T-helper 1 cell treated with Interleukin-12 subunit alpha and Interleukin-12 subunit beta and Interleukin-4 antibody, amounts not matched to agents 30 ng/mL and 1 ng/mL, for 36 hours (primary cell): ENCODE measurements at regions not wholly inside any gene's neighbourhood (a gene's known extent, or its start where the extent isn't known, plus 50 kb on each side); places are given as distances from the start of the nearest gene placed in this dataset.

Experiments used
- intact Hi-C: fragments of 100-400 bp; cut with micrococcal nuclease; formaldehyde crosslinking; loops from one replicate; pipeline ENCODE4 v1.15.1; 2024

GRCh38 chr9:115643948-115644727 lies 509.5 kb upstream of the PAPPA start:
- intact Hi-C loops = no loop called here

- intact Hi-C loops = no loop called here
Observed at GRCh38 chr9:115649991-115650472, 503.6 kb upstream of the PAPPA start.

DNA sequence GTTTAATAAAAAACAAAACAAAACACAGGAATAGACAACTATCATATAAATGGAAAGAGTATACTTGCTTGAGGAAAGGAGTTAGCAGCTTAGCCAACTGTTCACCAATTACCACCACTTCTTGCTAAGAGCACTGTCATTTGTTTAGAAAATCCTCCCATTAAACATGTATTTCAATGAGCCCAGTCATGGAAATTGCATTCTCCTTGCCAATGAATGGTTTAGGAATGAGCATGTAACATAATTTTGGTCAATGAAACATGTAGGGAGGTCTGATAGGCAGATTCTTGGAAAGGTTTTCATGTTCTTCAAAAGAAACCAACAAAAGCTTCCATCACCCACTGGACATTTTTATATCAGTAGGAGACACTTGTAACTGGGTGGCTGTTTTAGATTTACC lies 502.8 kb upstream of the PAPPA start:
- intact Hi-C loops = no loop called here

DNA sequence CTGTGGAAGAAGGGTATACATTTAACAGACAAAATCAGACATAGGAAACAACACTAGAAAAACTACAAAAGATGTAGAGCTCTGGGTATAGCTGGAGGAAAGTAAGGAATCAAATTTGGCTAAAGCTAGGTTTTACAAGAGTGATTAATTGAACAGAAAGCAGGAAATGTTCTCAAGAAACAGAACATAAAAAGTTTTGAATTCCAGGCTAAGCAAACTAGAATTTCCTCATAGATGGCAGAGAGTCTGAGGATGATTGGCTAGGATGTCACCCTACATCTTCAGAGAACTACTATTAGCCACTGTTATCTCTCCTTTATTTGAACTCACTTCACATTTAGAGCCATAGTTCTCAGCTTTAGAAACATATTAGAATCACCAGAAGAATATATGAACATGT lies 502.1 kb upstream of the PAPPA start:
- intact Hi-C loops = no loop called here

DNA sequence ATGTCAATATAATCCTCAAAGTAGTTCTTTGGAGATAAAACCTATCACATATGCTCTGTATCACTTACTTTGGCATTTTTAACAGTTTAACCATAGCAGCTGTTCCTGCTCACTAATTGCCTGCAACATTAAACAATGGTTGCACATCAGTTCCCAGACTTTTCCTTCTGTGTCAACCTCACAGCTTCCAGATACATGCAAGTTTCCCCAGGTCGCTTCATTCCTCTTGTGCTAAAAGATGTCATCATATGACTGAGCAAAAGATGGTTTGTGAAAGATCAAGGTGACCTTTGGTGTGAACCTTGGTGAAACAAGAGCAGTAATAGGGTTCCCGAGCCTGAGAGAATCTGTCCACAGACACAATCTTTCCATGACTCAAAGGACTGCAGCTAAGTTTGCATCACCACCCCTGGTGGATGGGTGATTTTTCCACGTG lies 500.4 kb upstream of the PAPPA start:
- intact Hi-C loops = no loop called here

GRCh38 chr9:115657695-115658094 lies 495.9 kb upstream of the PAPPA start:
- intact Hi-C loops = no loop called here

- intact Hi-C loops = no loop called here
Observed at GRCh38 chr9:115665519-115665918, 488.1 kb upstream of the PAPPA start.

DNA sequence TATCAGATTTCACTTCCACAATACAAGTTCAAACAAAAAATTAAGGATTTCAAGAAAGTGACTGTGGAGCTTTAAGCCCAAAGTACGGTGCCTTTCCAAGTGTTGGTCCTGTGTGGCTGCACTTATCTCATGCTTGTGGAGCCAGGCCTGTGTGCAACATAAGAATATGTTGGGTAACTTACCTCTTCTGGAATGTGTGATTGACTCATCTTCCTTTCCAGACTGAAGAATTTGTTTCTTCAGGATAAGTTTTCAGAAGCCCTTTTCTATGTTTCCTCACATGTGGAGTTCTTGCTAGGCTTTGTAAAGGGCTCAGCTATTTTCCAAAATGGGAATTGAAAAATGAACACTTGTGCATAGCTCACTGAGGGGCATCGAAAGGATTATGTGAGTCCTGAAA lies 485.1 kb upstream of the PAPPA start:
- intact Hi-C loops = no loop called here

DNA sequence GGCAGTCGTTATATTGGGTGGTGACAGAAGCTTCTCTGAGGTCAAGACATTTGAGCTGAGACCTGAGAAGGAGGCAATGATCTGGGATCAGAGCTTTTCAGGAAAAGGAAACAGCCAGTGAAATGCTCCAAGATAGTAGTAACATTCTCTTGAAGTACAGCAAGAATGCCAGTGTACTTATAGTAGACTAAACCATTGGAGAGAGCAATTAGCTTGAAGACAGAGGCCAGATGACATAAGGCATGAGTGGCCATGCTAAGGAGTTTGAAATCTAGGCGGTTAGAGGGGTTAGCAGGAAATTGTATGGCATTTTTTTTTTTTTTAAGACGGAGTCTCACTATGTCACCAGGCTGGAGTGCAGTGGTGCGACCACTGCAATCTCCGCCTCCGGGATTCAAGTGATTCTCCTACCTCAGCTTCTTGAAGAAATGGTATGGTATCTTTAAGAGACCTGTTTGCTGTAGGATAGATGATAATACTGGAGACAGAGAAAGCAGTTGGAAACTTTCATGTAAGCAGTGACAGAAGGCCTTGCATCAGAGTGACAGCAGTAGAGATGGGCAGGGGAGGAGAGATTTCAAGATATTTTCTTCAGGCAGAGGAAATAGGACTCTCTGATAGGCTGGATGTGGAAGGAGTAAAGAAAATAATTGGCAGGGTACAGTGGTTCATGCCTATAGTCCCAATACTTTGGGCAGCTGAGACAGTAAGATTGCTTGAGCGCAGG lies 482.2 kb upstream of the PAPPA start:
- intact Hi-C loops = no loop called here

GRCh38 chr9:115671963-115672305 lies 481.7 kb upstream of the PAPPA start:
- intact Hi-C loops = no loop called here

DNA sequence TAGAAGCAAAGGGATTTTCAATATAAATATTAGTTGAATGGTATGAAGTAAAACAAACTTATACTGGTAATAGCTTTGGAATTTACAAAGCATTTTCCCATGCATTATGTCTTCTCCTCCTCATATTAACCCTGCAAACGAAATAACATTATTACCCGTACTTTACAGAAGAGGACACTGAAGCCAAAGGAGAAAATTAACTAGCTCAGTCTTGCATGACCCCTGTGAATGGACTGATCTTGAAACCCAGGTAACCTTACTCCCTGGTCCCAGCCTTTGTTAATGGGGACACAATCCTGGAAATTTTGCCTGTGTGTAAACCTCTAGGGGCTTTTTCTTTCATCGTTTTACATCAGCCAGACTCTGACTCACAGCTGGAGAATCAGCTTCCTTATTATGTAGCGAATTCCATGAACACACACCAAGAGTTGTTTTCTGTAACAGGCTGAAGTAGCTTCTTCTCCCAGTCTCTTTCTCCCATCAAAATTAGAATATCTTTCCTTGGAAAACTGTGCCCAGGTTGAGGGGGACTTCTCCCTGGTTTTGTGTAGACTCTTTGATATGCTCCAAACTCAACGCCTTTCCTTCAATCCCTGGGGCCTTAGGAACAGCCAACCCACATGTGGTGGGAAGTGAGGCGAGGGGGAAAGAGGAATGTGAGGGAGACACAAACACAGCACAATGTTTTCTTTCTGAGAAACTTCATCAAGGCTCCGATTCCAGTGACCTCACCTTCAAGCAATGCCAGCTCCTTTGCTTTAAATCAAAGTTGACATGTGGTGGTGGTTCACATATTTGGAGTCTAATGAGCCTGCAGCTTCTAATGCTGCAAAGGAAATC lies 480.9 kb upstream of the PAPPA start:
- intact Hi-C loops = no loop called here

- intact Hi-C loops = no loop called here
Observed at GRCh38 chr9:115673599-115673998, 480.0 kb upstream of the PAPPA start.

DNA sequence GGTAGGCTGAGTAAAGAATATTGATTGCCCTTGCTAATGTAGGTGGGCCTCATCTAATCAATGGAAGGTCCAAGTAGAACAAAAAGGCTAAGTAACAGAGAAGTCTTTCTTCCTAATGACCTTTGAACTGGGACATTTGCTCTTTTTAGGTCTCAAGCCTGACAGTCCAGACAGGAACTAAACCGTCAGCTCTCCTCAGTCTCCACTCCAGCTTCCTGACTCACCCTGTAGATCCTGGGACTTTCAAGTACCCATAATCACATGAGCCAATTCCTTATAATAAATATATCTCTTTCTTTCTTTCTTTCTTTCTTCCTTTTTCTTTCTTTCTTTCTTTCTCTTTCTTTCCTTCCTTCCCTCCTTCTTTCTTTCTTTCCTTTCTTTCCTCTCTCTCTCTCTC lies 479.5 kb upstream of the PAPPA start:
- intact Hi-C loops = no loop called here

DNA sequence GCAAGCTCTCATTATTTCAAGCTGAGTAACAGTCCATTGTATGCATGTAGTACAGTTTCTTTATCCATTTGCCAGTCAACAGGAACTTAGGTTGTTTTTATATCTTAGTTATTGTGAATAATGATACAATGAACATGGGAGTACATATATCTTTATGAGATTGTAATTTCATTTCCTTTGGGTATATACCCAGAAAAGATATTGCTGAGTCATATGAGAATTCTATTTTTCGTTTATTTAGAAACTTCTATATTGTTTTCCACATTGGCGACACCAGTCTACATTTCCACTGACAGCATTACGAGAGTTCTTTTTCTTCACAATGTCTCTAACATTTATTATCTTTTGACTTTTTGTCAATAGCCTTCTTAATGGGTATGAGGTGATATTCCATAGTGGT lies 477.8 kb upstream of the PAPPA start:
- intact Hi-C loops = no loop called here

DNA sequence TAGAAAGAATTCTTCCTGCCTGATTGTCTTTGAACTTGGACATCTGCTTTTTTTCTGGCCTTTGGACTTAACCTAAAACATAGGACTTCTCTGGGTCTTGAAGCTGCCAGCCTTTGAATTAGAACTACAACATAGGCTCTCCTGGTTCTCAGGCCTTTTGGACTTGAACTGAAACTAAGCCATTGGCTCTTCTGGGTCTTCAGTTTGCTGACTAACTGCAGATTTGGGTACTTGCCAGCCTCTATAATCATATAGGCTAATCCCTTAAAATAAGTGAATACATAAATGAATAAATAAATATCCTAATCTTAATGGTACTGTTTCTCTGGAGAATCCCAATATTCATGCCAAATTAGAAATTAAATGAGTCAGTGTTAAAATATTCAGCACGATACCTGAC lies 473.4 kb upstream of the PAPPA start:
- intact Hi-C loops = no loop called here

- intact Hi-C loops = no loop called here
Observed at GRCh38 chr9:115681585-115681984, 472.0 kb upstream of the PAPPA start.

- intact Hi-C loops = no loop called here
Observed at GRCh38 chr9:115686069-115686468, 467.5 kb upstream of the PAPPA start.

DNA sequence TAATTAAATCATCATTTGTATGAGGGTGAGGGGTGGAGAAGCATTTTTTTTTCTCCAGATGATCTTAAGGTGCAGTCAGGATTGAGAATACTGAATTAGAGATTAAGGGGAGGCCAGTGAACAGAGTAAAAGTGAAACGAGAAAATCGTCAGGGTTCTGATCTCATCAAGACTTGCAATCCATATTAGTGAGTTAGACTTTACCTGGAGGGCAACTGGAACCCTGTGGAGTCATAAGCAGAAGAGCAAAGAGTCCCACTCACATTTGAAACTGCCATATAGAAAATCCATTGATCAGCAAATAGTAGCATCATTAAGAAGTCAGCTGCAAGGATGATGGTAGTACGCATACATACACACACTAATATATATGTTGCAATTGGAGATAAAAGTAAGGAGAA lies 466.2 kb upstream of the PAPPA start:
- intact Hi-C loops = no loop called here

- intact Hi-C loops = no loop called here
Observed at GRCh38 chr9:115689331-115689730, 464.3 kb upstream of the PAPPA start.

DNA sequence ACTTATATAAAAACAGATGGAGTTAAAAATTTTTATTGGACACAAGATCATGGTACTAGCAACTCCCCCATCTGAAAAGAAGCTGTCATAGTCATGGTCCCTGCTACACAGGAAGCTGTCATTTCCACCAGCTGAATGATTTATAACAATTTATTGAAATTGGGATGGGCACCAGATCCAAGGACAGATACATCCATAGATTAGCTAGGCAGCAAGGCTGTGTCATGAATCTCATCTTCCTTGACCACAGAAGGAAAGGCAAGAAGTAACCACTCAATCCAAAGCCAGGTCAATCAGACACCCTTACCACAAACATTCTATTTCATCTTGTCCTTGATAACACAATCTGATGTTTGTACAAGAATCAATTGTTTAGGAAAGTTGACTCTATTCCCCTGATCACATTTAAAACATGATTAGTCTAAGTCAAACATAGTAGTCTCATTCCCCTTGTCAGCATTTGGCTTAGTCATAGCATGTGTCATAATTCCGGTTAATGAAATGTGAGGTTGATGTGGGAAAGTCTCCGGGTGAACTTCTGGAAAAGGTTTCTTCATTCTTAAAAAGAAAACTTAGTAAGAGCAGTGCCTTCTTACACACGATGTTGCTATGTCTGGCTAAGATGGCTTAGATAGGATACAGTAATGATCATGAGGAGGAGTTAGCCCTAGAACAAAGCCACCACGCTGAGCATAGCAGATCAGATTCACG lies 462.6 kb upstream of the PAPPA start:
- intact Hi-C loops = no loop called here

- intact Hi-C loops = no loop called here
Observed at GRCh38 chr9:115691693-115692092, 461.9 kb upstream of the PAPPA start.
